ENCODE measurements at regions not wholly inside any gene's neighbourhood (a gene's known extent, or its start where the extent isn't known, plus 50 kb on each side); places are given as distances from the start of the nearest gene placed in this dataset.

GRCh38 chr17:51391982-51392654 is 131.8 kb downstream of the UTP18 start:
- CTCF ChIA-PET (ENCODE audit: low intra/inter-chr PET ratio), result no interaction called here
- TF ChIP-seq XRCC5 (IDR thresholded peaks at IDR 0.05; ENCODE audit: low read depth, low read length), result no peak
- no peak for TF ChIP-seq ZFP36 (IDR thresholded peaks at IDR 0.05; ENCODE audit: low read depth, low read length, partially characterized antibody)
- TF ChIP-seq SMARCC2 (IDR thresholded peaks at IDR 0.05; ENCODE audit: low read depth), result no peak
- no peak for TF ChIP-seq SMAD2 (IDR thresholded peaks at IDR 0.05; ENCODE audit: low read depth, low read length)
- no peak for TF ChIP-seq RFX5 (IDR thresholded peaks at IDR 0.05; ENCODE audit: low read depth, low read length)
- no peak for TF ChIP-seq DACH1 (IDR thresholded peaks at IDR 0.05; ENCODE audit: partially characterized antibody)
- TF ChIP-seq CHD1 (IDR thresholded peaks at IDR 0.05; ENCODE audit: low read length), result no peak
- TF ChIP-seq FOXO4 (CRISPR knock-in tag; IDR thresholded peaks at IDR 0.05), result no peak
- no peak for TF ChIP-seq ZNF79 (CRISPR knock-in tag; IDR thresholded peaks at IDR 0.05; ENCODE audit: low read depth)
- no peak for TF ChIP-seq TFAM (CRISPR knock-in tag; conservative IDR thresholded peaks at IDR 0.05)
- no peak for TF ChIP-seq CAMTA2 (CRISPR knock-in tag; conservative IDR thresholded peaks at IDR 0.05)
- no peak for TF ChIP-seq PHF20 (IDR thresholded peaks at IDR 0.05; ENCODE audit: partially characterized antibody)
- no peak for TF ChIP-seq IRF2 (CRISPR knock-in tag; IDR thresholded peaks at IDR 0.05)
- no peak for TF ChIP-seq TBP (optimal IDR thresholded peaks at IDR 0.05; ENCODE audit: low read depth, low read length)
- no peak for TF ChIP-seq THAP12 (CRISPR knock-in tag; IDR thresholded peaks at IDR 0.05)
- no peak for TF ChIP-seq MYBL2 (IDR thresholded peaks at IDR 0.05; ENCODE audit: low read depth)
- no peak for TF ChIP-seq MYBL2 (CRISPR knock-in tag; IDR thresholded peaks at IDR 0.05; ENCODE audit: borderline replicate concordance)
- TF ChIP-seq HES1 (IDR thresholded peaks at IDR 0.05; ENCODE audit: low read depth), result no peak
- no peak for TF ChIP-seq CREB3L1 (IDR thresholded peaks at IDR 0.05; ENCODE audit: borderline replicate concordance, low read depth)

More at GRCh38 chr17:51391982-51392654, 131.8 kb downstream of the UTP18 start:
- 0% methylated on average over 8 of the region's 8 CpGs for WGBS (ENCODE audit: insufficient coverage, low coverage, missing lambda C conversion rate)
- peaks cover 6 to 21% of the 10 kb centered on the region in 2 experiments; a peak in 4 of 5 replicates for H3K27me3 ChIP-seq (ENCODE audit: control insufficient read depth in 2 of 2, insufficient read depth in 2 of 2, low read length in 2 of 2)
- no peaks in the 10 kb centered on the region for H3K9me3 ChIP-seq (replicated peaks; ENCODE audit: control insufficient read depth, insufficient read depth, low read depth, low read length)
- no peaks in the 10 kb centered on the region; a peak in 1 of 5 replicates for H3K4me1 ChIP-seq (replicated peaks in 1 of 2; ENCODE audit: control insufficient read depth in 2 of 2, insufficient read depth in 2 of 2, low read length in 2 of 2)
- in situ Hi-C loops (cut with MboI) (no loop called here), intact Hi-C loops (cut with micrococcal nuclease) (no loop called here)
- ATAC-seq, result no peak
- POLR2A ChIA-PET, result interaction anchor here (0.8 to 1.1 kb wide), 2 partner anchors 18 to 74 kb away, joined by 3 to 6 read pairs; no protein-coding TSS in a partner anchor
- no peak for DNase-seq (ENCODE audit: extremely low read depth in 1 of 4, low spot score in 3 of 4)
- H3K27ac ChIP-seq (ENCODE audit: extremely low read depth, low read depth, low read length), result no peak overlapping the region
- no peak for FAIRE-seq
- H3K4me2 ChIP-seq (ENCODE audit: insufficient read depth, low read length), result no peak overlapping the region
- H3K4me3 ChIP-seq, result no peak overlapping the region
- no peak overlapping the region for H2AFZ ChIP-seq (ENCODE audit: low read depth, low read length)
- H3K9me1 ChIP-seq (ENCODE audit: control insufficient read depth, insufficient read depth, low read length), result no peaks in the 10 kb centered on the region
- BruUV-seq (replicated peaks), result no TSS peak
- H4K20me1 ChIP-seq (replicated peaks; ENCODE audit: control insufficient read depth, insufficient read depth, low read length), result no peaks in the 10 kb centered on the region
- no peak overlapping the region for H3K9ac ChIP-seq (ENCODE audit: insufficient read depth in 1 of 2, low read depth in 2 of 2, low read length in 2 of 2)
- no peaks in the 10 kb centered on the region for H3K79me2 ChIP-seq (ENCODE audit: control insufficient read depth, insufficient read depth, low read length)
- no peaks in the 10 kb centered on the region for H3K36me3 ChIP-seq (ENCODE audit: control insufficient read depth, insufficient read depth, low read length)
